Central memory CD8-positive, alpha-beta T cell (primary cell): ENCODE measurements at regions not wholly inside any gene's neighbourhood (a gene's known extent, or its start where the extent isn't known, plus 50 kb on each side); places are given as distances from the start of the nearest gene placed in this dataset.

Experiments
- ATAC-seq: fragments of 150-1000 bp; cut with Tn5 transposase; replicated peaks from 2 replicates; pipeline ENCODE4 v1.10.0; 2022; ENCODE audit warnings: mild to moderate bottlenecking, moderate FRiP score, moderate number of reproducible peaks; ENCODE audit not compliant: poor library complexity, severe bottlenecking; ENCODE audit errors: extremely low read depth
- DNase-seq, 2 donors: peaks; one replicate each; pipeline ENCODE4 v3.0.0; 2021; ENCODE audit warnings: low spot score in 2 of 2
- H3K27ac Mint-ChIP-seq: one replicate; pipeline ENCODE4 v1.8.0; 2022; ENCODE audit warnings: low read depth, mild to moderate bottlenecking, moderate library complexity, mixed read lengths
- H3K27me3 Mint-ChIP-seq: one replicate; pipeline ENCODE4 v1.8.0; 2022; ENCODE audit warnings: mixed read lengths
- H3K36me3 Mint-ChIP-seq: one replicate; pipeline ENCODE4 v1.8.0; 2022; ENCODE audit warnings: mild to moderate bottlenecking, moderate library complexity, mixed read lengths; ENCODE audit not compliant: insufficient read depth
- H3K4me1 Mint-ChIP-seq: one replicate; pipeline ENCODE4 v1.8.0; 2022; ENCODE audit warnings: mixed read lengths
- H3K4me3 Mint-ChIP-seq: one replicate; pipeline ENCODE4 v1.8.0; 2022; ENCODE audit warnings: mild to moderate bottlenecking, moderate library complexity, mixed read lengths
- H3K9me3 Mint-ChIP-seq: one replicate; pipeline ENCODE4 v1.8.0; 2022; ENCODE audit warnings: mixed read lengths

DNA sequence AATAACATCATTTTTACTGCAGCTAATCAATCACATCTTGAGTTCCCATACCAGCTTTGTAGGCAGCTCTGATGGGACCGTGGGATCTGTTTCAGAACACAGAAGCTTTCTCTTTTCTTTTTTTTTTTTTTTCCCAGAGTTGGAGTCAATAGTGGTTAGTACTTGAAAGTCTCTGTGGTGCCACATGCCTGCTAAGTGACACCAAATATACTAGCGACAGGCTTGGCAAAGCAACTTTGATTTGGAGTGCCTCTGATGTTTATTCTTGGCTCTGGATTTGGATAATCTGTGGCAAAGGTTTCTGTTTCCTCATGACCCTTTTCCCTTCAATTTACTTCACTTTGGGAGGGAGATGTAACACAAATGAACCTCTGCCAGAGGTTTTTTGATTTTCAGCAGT is 681.4 kb upstream of the TENM4 start:
- peaks cover 22% of the 10 kb centered on the region for H3K9me3 Mint-ChIP-seq
- no peaks in the 10 kb centered on the region for H3K36me3 Mint-ChIP-seq
- DNase-seq (no peak), ATAC-seq (no peak)
- no peak overlapping the region for H3K4me3 Mint-ChIP-seq
- H3K4me1 Mint-ChIP-seq: no peaks in the 10 kb centered on the region
- no peaks in the 10 kb centered on the region for H3K27me3 Mint-ChIP-seq
- no peak overlapping the region for H3K27ac Mint-ChIP-seq

GRCh38 chr11:80118073-80118472 is 677.2 kb upstream of the TENM4 start:
- Mint-ChIP-seq H3K9me3 (peaks cover 18% of the 10 kb centered on the region), H3K4me1 (no peaks in the 10 kb centered on the region), H3K27ac (no peak overlapping the region), H3K36me3 (no peaks in the 10 kb centered on the region), H3K4me3 (no peak overlapping the region), H3K27me3 (no peaks in the 10 kb centered on the region)
- no peak for ATAC-seq
- DNase-seq: no peak

- no peaks in the 10 kb centered on the region for H3K36me3 Mint-ChIP-seq
- H3K4me1 Mint-ChIP-seq: no peaks in the 10 kb centered on the region
- no peak overlapping the region for H3K4me3 Mint-ChIP-seq
- no peak for ATAC-seq
- no peak overlapping the region for H3K27ac Mint-ChIP-seq
- no peak for DNase-seq
- no peaks in the 10 kb centered on the region for H3K27me3 Mint-ChIP-seq
- peaks cover 30% of the 10 kb centered on the region for H3K9me3 Mint-ChIP-seq
Observed at GRCh38 chr11:80116796-80117195, 676.0 kb upstream of the TENM4 start.

GRCh38 chr11:80109652-80110051 is 668.8 kb upstream of the TENM4 start:
- Mint-ChIP-seq H3K27me3 (no peaks in the 10 kb centered on the region), H3K4me1 (no peaks in the 10 kb centered on the region)

GRCh38 chr11:80109031-80109430 is 668.2 kb upstream of the TENM4 start:
- Mint-ChIP-seq H3K9me3 (peaks cover 38% of the 10 kb centered on the region), H3K27ac (no peak overlapping the region), H3K36me3 (no peaks in the 10 kb centered on the region), H3K4me1 (no peaks in the 10 kb centered on the region), H3K27me3 (no peaks in the 10 kb centered on the region), H3K4me3 (no peak overlapping the region)
- no peak for ATAC-seq
- DNase-seq: no peak

More at GRCh38 chr11:80109652-80110051, 668.8 kb upstream of the TENM4 start:
- Mint-ChIP-seq H3K9me3 (peaks cover 38% of the 10 kb centered on the region), H3K27ac (no peak overlapping the region), H3K36me3 (no peaks in the 10 kb centered on the region), H3K4me3 (no peak overlapping the region)
- ATAC-seq: no peak
- no peak for DNase-seq

- Mint-ChIP-seq H3K27me3 (no peaks in the 10 kb centered on the region), H3K9me3 (peaks cover 26% of the 10 kb centered on the region), H3K36me3 (no peaks in the 10 kb centered on the region), H3K27ac (no peak overlapping the region), H3K4me1 (no peaks in the 10 kb centered on the region), H3K4me3 (no peak overlapping the region)
- DNase-seq: no peak
- ATAC-seq: no peak
Observed at GRCh38 chr11:80107415-80107814, 666.6 kb upstream of the TENM4 start.

DNA sequence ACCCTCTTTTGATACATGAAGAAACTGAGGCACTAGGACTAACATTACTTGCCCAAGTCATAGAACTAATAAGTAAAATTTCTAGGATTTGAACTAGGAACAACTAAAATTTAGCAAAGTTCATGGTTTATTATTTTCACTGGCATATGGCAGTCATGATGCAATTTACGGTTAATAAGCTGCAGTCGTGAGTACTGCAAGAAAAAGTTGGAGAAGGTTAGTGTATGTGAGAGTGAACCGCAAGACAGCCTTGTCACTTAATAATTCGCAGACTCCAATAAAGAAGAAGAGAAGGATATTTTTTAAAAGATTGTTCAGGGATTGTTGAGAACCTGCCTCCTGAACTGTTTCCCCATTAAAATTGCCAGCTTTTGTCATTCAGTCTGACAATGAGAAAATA is 663.4 kb upstream of the TENM4 start:
- no peak overlapping the region for H3K27ac Mint-ChIP-seq
- H3K9me3 Mint-ChIP-seq: peaks cover 6% of the 10 kb centered on the region
- no peaks in the 10 kb centered on the region for H3K4me1 Mint-ChIP-seq
- H3K27me3 Mint-ChIP-seq: no peaks in the 10 kb centered on the region
- no peak for DNase-seq
- H3K4me3 Mint-ChIP-seq: no peak overlapping the region
- no peak for ATAC-seq
- no peaks in the 10 kb centered on the region for H3K36me3 Mint-ChIP-seq

DNA sequence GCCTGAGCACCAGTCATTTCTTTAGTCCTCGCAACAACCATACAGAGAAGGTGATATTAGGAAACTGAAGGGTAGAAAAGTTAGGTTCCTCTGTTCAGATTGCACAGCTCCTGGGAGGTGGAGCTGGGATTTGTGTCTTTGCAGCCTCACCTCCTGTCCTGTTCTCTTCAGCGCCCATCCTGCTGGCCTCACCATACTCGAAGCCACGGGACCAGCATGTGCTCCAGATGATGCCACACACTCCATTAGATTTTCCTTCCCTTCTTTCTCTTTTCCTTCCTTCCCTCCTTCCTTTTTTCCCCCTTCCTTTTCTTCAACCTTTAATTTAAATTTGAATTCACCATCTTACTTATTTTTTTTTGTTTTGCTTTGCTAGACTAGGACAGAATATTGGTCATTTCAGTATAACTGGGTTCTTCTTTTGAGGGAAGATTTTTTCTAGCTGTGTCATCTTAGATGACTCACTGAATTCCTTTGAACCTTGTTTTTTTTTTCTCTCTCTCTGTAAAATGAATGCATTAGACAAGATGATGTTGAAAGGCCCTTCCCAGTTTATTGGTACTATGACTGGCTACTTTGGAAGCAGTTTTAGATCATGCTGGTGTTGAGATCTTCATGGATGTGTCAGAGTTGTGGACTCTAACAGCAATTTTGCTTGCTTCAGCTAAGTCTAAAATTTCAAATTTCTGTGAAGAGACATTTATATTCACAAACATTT is 662.5 kb upstream of the TENM4 start:
- Mint-ChIP-seq H3K4me1 (no peaks in the 10 kb centered on the region), H3K27ac (no peak overlapping the region), H3K9me3 (peaks cover 6% of the 10 kb centered on the region), H3K4me3 (no peak overlapping the region), H3K27me3 (no peaks in the 10 kb centered on the region), H3K36me3 (no peaks in the 10 kb centered on the region)
- DNase-seq: no peak
- ATAC-seq: no peak

GRCh38 chr11:80097146-80097545 is 656.3 kb upstream of the TENM4 start:
- Mint-ChIP-seq H3K36me3 (no peaks in the 10 kb centered on the region), H3K4me3 (no peak overlapping the region), H3K9me3 (peaks cover 11% of the 10 kb centered on the region), H3K4me1 (no peaks in the 10 kb centered on the region), H3K27ac (no peak overlapping the region), H3K27me3 (no peaks in the 10 kb centered on the region)
- ATAC-seq (no peak), DNase-seq (no peak)

GRCh38 chr11:80096736-80097135 is 655.9 kb upstream of the TENM4 start:
- DNase-seq: no peak
- Mint-ChIP-seq H3K9me3 (peaks cover 11% of the 10 kb centered on the region), H3K27me3 (no peaks in the 10 kb centered on the region), H3K4me3 (no peak overlapping the region), H3K36me3 (no peaks in the 10 kb centered on the region), H3K27ac (no peak overlapping the region), H3K4me1 (no peaks in the 10 kb centered on the region)
- ATAC-seq: no peak

- H3K4me1 Mint-ChIP-seq: no peaks in the 10 kb centered on the region
- DNase-seq (no peak), ATAC-seq (no peak)
- H3K36me3 Mint-ChIP-seq: no peaks in the 10 kb centered on the region
- H3K27me3 Mint-ChIP-seq: no peaks in the 10 kb centered on the region
- no peak overlapping the region for H3K27ac Mint-ChIP-seq
- H3K4me3 Mint-ChIP-seq: no peak overlapping the region
- peaks cover 25% of the 10 kb centered on the region for H3K9me3 Mint-ChIP-seq
Observed at GRCh38 chr11:80086496-80087055, 645.7 kb upstream of the TENM4 start.

DNA sequence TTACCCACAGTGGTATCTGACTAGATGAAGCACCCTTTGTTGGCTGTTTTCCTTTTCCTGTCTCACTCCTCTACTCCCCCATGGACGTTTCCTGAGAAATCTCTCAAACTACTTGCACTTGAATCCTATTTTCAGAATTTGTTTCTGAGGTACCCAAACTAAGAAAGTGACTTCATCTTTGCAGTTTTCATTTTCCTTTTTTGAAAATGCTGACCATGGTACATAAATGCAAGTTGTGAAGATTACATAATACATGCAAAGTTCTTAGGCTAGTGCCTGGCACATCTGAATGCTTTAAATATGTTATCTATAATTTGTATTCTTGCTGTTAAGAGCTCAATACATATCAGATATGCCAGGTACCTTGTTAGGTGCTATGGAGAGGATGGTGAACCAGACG is 644.7 kb upstream of the TENM4 start:
- no peaks in the 10 kb centered on the region for H3K36me3 Mint-ChIP-seq
- H3K4me3 Mint-ChIP-seq: no peak overlapping the region
- H3K4me1 Mint-ChIP-seq: no peaks in the 10 kb centered on the region
- H3K27me3 Mint-ChIP-seq: no peaks in the 10 kb centered on the region
- peaks cover 25% of the 10 kb centered on the region for H3K9me3 Mint-ChIP-seq
- DNase-seq (no peak), ATAC-seq (no peak)
- H3K27ac Mint-ChIP-seq: no peak overlapping the region

DNA sequence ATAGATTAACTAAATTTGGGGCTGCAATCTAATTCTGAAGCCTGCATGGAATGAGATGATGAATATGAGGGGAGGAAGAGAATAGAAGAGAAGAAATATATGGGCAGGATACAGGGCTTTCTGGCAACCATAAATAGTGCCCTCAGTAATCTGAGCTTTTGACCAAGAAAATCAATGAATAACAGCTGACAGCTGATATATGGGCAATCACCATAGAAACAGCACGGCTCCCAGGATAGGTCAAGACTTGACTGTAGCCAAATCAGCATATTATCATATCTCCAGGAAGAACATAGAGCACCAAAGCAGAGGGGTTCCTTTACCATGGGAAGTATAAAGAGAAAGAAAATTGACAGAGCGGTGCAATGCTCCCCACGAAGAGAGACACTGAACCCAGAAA is 643.8 kb upstream of the TENM4 start:
- no peak overlapping the region for H3K27ac Mint-ChIP-seq
- no peaks in the 10 kb centered on the region for H3K4me1 Mint-ChIP-seq
- no peaks in the 10 kb centered on the region for H3K27me3 Mint-ChIP-seq
- no peak for DNase-seq
- H3K9me3 Mint-ChIP-seq: peaks cover 19% of the 10 kb centered on the region
- H3K36me3 Mint-ChIP-seq: no peaks in the 10 kb centered on the region
- no peak for ATAC-seq
- H3K4me3 Mint-ChIP-seq: no peak overlapping the region
